ENCODE measurements at regions not wholly inside any gene's neighbourhood (a gene's known extent, or its start where the extent isn't known, plus 50 kb on each side); places are given as distances from the start of the nearest gene placed in this dataset.

DNA sequence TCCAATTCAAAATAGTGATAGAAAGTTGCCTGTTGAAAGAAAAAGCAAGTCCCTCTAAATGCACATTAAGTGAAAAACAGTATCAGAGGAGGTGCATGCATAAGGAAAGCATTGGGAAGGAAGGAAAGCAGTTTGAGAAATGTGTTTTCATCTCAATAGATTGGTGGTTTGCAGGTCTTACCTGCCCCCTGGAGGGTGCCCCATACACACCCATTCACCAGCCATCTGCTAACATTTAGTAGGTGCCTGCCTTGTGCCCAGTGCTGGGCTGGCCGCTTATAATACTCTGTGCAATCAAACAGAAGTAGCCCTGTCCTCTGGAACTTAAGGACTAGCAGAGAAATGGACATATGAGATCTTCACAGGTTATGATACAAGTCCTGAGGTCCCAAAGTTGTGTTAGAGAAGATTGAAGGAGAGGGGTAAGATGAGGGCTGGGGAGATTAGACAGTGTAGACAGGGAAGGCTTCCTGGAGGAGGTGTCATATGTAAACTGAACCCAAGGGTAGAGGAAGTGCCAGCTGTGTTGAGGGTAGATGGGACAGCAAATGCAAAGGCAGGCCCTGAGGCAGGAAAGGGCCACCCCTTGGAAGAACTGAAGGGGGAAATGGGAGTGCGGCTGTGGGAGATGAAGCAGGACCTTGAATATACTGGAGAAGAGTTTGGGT lies 184.2 kb downstream of the MN1 start:
- TF ChIP-seq, protein P1, sequence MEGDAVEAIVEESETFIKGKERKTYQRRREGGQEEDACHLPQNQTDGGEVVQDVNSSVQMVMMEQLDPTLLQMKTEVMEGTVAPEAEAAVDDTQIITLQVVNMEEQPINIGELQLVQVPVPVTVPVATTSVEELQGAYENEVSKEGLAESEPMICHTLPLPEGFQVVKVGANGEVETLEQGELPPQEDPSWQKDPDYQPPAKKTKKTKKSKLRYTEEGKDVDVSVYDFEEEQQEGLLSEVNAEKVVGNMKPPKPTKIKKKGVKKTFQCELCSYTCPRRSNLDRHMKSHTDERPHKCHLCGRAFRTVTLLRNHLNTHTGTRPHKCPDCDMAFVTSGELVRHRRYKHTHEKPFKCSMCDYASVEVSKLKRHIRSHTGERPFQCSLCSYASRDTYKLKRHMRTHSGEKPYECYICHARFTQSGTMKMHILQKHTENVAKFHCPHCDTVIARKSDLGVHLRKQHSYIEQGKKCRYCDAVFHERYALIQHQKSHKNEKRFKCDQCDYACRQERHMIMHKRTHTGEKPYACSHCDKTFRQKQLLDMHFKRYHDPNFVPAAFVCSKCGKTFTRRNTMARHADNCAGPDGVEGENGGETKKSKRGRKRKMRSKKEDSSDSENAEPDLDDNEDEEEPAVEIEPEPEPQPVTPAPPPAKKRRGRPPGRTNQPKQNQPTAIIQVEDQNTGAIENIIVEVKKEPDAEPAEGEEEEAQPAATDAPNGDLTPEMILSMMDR (IDR thresholded peaks at IDR 0.05 in 4 of 5, conservative IDR thresholded peaks at IDR 0.05 in 1 of 5), result no peak
- no peak for TF ChIP-seq POLR2A (IDR thresholded peaks at IDR 0.05)

Measured in gastrocnemius medialis (tissue), 4 donors.